ENCODE measurements at regions not wholly inside any gene's neighbourhood (a gene's known extent, or its start where the extent isn't known, plus 50 kb on each side); places are given as distances from the start of the nearest gene placed in this dataset.

- no CpG with 5 or more reads among the region's 11 CpGs for WGBS (ENCODE audit: extremely low coverage, insufficient read length, low lambda C conversion rate)
- Histone ChIP-seq H2BK20ac (ENCODE audit: low read depth, low read length, poor library complexity, severe bottlenecking) (no peak overlapping the region), H3K18ac (ENCODE audit: insufficient read length, low read depth, low read length) (no peak overlapping the region), H3K4me2 (ENCODE audit: insufficient read depth, insufficient read length, low read length) (no peak overlapping the region), H4K20me1 (ENCODE audit: control insufficient read depth, insufficient read depth, insufficient read length) (no peaks in the 10 kb centered on the region), H2BK15ac (ENCODE audit: low read depth, low read length) (no peak overlapping the region), H2AFZ (ENCODE audit: low read length) (no peak overlapping the region), H2BK120ac (ENCODE audit: low read depth, low read length, poor library complexity, severe bottlenecking) (no peak overlapping the region), H4K8ac (replicated peaks; ENCODE audit: insufficient read length, low read depth, low read length) (peak overlapping the region; percentile 82), H3K56ac (ENCODE audit: insufficient read length, low read depth, low read length) (no peak overlapping the region), H3K27me3 (ENCODE audit: insufficient read depth, low read length) (no peaks in the 10 kb centered on the region), H2AK5ac (ENCODE audit: insufficient read length, low read length) (no peak overlapping the region), H2BK12ac (ENCODE audit: insufficient read length, low read depth, low read length) (peak overlapping the region; percentile 67), H3K27ac (ENCODE audit: insufficient read length, low read depth, low read length) (no peak overlapping the region), H3K23me2 (ENCODE audit: insufficient read length, low read depth, low read length, poor library complexity, severe bottlenecking) (no peaks in the 10 kb centered on the region), H4K91ac (ENCODE audit: insufficient read length, low read depth, low read length) (no peak overlapping the region), H2BK5ac (ENCODE audit: insufficient read length, low read length) (no peak overlapping the region), H3K79me2 (ENCODE audit: insufficient read depth, low read length) (no peaks in the 10 kb centered on the region), H3K9me3 (ENCODE audit: control insufficient read depth, low read depth, low read length) (no peaks in the 10 kb centered on the region), H3K79me1 (ENCODE audit: insufficient read depth, low read depth, low read length, poor library complexity, severe bottlenecking) (no peaks in the 10 kb centered on the region), H3K4me1 (ENCODE audit: insufficient read depth, low read length) (no peaks in the 10 kb centered on the region), H3K9ac (ENCODE audit: extremely low read depth, insufficient read length, low read length) (no peak overlapping the region), H3K14ac (ENCODE audit: insufficient read depth, low read length) (peak overlapping the region; percentile 56), H4K5ac (ENCODE audit: insufficient read length, low read depth, low read length) (no peak overlapping the region), H3K23ac (ENCODE audit: insufficient read length, low read depth, low read length) (no peak overlapping the region), H3T11ph (ENCODE audit: low read length) (no peak overlapping the region), H3K4ac (ENCODE audit: low read depth, low read length) (no peak overlapping the region)
- Mint-ChIP-seq H3K36me3 (ENCODE audit: insufficient read depth in 1 of 3, low read depth in 3 of 3) (peaks cover 0 to 5% (median 0%) of the 10 kb centered on the region in 3 experiments; a peak in 2 of 7 replicates), H3K4me1 (peaks cover 11 to 13% of the 10 kb centered on the region in 2 experiments), H3K4me3 (no peak overlapping the region), H3K27me3 (ENCODE audit: low read depth) (no peaks in the 10 kb centered on the region; the same call in 1 of the 2 replicates), H3K9me3 (peaks cover 3 to 4% of the 10 kb centered on the region in 2 experiments; a peak in 2 of 5 replicates), H3K27ac (peak overlapping the region in 1 of 3 experiments; percentile 8; a peak in 1 of 7 replicates)
- TF ChIP-seq CTCF (conservative IDR thresholded peaks at IDR 0.05): no peak
- no peak for DNase-seq
These were observed 67.6 kb upstream of the AMN1 start for GRCh38 chr12:31796270-31796951.
